KMS-11 (cell line): ENCODE measurements at regions not wholly inside any gene's neighbourhood (a gene's known extent, or its start where the extent isn't known, plus 50 kb on each side); places are given as distances from the start of the nearest gene placed in this dataset.

Experiments
- H2AFZ ChIP-seq: fragments of 200-600 bp; sonication (generic); 2 replicates; pipeline ENCODE4 v1.6.1; 2016; ENCODE audit warnings: antibody characterized with exemption, mixed run types, low read depth
- H3K27ac ChIP-seq: fragments of 200-600 bp; sonication (generic); 2 replicates; pipeline ENCODE4 v1.6.1; 2016; ENCODE audit warnings: mild to moderate bottlenecking, mixed run types
- H3K27me3 ChIP-seq: fragments of 200-600 bp; sonication (generic); 2 replicates; pipeline ENCODE4 v1.6.1; 2017; ENCODE audit warnings: mild to moderate bottlenecking, low read depth, mixed run types, moderate library complexity; ENCODE audit not compliant: insufficient read depth
- H3K36me3 ChIP-seq: fragments of 200-600 bp; sonication (generic); 2 replicates; pipeline ENCODE4 v1.6.1; 2017; ENCODE audit warnings: mild to moderate bottlenecking, mixed run types; ENCODE audit not compliant: insufficient read depth
- H3K4me1 ChIP-seq: fragments of 200-600 bp; sonication (generic); 2 replicates; pipeline ENCODE4 v1.6.1; 2016; ENCODE audit warnings: mild to moderate bottlenecking, low read depth, mixed run types; ENCODE audit not compliant: poor library complexity, severe bottlenecking
- H3K4me2 ChIP-seq: fragments of 200-600 bp; sonication (generic); 2 replicates; pipeline ENCODE4 v1.7.0; 2016; ENCODE audit warnings: mild to moderate bottlenecking, mixed run types
- H3K4me3 ChIP-seq: fragments of 200-600 bp; sonication (generic); IDR thresholded peaks from 2 replicates; pipeline ENCODE4 v1.6.1; 2017; ENCODE audit warnings: low read depth, low read length, mixed read lengths; ENCODE audit not compliant: insufficient read depth
- H3K79me2 ChIP-seq: fragments of 200-600 bp; sonication (generic); 2 replicates; pipeline ENCODE4 v1.6.1; 2016; ENCODE audit warnings: low read depth, mixed run types; ENCODE audit not compliant: insufficient read depth
- H3K9ac ChIP-seq: fragments of 200-600 bp; sonication (generic); 2 replicates; pipeline ENCODE4 v1.6.1; 2016; ENCODE audit warnings: mild to moderate bottlenecking, mixed run types
- H4K20me1 ChIP-seq: fragments of 200-600 bp; sonication (generic); 2 replicates; pipeline ENCODE4 v1.6.1; 2016; ENCODE audit warnings: mild to moderate bottlenecking, mixed run types; ENCODE audit not compliant: insufficient read depth
- TF ChIP-seq, protein P1 (sequence below): fragments of 200-600 bp; sonication (generic); conservative IDR thresholded peaks from 2 replicates; pipeline ENCODE4 v1.6.1; 2017; ENCODE audit warnings: low read depth, mild to moderate bottlenecking, antibody characterized with exemption, low read length, moderate library complexity, mixed read lengths

- no peaks in the 10 kb centered on the region for H3K79me2 ChIP-seq
- no peaks in the 10 kb centered on the region for H3K4me1 ChIP-seq
- no peaks in the 10 kb centered on the region for H4K20me1 ChIP-seq
- H3K4me2 ChIP-seq = no peak overlapping the region
- H3K9ac ChIP-seq = no peak overlapping the region
- TF ChIP-seq, protein P1, sequence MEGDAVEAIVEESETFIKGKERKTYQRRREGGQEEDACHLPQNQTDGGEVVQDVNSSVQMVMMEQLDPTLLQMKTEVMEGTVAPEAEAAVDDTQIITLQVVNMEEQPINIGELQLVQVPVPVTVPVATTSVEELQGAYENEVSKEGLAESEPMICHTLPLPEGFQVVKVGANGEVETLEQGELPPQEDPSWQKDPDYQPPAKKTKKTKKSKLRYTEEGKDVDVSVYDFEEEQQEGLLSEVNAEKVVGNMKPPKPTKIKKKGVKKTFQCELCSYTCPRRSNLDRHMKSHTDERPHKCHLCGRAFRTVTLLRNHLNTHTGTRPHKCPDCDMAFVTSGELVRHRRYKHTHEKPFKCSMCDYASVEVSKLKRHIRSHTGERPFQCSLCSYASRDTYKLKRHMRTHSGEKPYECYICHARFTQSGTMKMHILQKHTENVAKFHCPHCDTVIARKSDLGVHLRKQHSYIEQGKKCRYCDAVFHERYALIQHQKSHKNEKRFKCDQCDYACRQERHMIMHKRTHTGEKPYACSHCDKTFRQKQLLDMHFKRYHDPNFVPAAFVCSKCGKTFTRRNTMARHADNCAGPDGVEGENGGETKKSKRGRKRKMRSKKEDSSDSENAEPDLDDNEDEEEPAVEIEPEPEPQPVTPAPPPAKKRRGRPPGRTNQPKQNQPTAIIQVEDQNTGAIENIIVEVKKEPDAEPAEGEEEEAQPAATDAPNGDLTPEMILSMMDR = no peak
- H2AFZ ChIP-seq = no peak overlapping the region
- no peaks in the 10 kb centered on the region for H3K27me3 ChIP-seq
- H3K4me3 ChIP-seq = no peak overlapping the region
- H3K27ac ChIP-seq = no peak overlapping the region
- H3K36me3 ChIP-seq = no peaks in the 10 kb centered on the region
Observed at GRCh38 chr6:15790116-15790515, 127.3 kb upstream of the DTNBP1 start.

- Histone ChIP-seq H3K27me3 (no peaks in the 10 kb centered on the region), H3K4me3 (no peak overlapping the region), H3K4me2 (no peak overlapping the region), H3K27ac (no peak overlapping the region), H3K9ac (no peak overlapping the region), H2AFZ (no peak overlapping the region), H3K36me3 (no peaks in the 10 kb centered on the region), H4K20me1 (no peaks in the 10 kb centered on the region), H3K79me2 (no peaks in the 10 kb centered on the region), H3K4me1 (no peaks in the 10 kb centered on the region)
- TF ChIP-seq, protein P1 = no peak
Observed at GRCh38 chr6:15786846-15787245, 124.0 kb upstream of the DTNBP1 start.

DNA sequence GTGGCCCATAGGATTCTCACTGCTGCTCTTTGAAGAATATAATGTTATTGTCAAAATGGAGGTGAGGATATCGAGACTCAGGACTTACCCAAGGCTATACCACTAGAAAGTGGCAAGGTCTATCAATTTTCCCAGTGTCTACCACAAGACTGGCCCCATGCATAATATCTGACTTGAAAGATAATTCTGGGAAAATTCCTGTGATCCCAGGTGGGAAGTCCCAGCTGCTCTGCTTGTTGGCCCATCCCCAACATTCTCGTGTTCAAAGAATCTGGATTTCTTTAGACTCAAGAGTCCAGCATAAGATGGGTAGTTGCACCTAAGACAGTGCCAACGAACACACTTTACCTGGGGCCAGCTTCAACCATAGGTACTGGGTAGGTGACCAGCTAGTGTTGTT is 120.7 kb upstream of the DTNBP1 start:
- H3K79me2 ChIP-seq = no peaks in the 10 kb centered on the region
- H3K9ac ChIP-seq = no peak overlapping the region
- no peaks in the 10 kb centered on the region for H3K36me3 ChIP-seq
- TF ChIP-seq, protein P1 = no peak
- no peaks in the 10 kb centered on the region for H3K27me3 ChIP-seq
- no peaks in the 10 kb centered on the region for H3K4me1 ChIP-seq
- H3K4me2 ChIP-seq = no peak overlapping the region
- no peaks in the 10 kb centered on the region for H4K20me1 ChIP-seq
- no peak overlapping the region for H3K4me3 ChIP-seq
- no peak overlapping the region for H2AFZ ChIP-seq
- no peak overlapping the region for H3K27ac ChIP-seq

DNA sequence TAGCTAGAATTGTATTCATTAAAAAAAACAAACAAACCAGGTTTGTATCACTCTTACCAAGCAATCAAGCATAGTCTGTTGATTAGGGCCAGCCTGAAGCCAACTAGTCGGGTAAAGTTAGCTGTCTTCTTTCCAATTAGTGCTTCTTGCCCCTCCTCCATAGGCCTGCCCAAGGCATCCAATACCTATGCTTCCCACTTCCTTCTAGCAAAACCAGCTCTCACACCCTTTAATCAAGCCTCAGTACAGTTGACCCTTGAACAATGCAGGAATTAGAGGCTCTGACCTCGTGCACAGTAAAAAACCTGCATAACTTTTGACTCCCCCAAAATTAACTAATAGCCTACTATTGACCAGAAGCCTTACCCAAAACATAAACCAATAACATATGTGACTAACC is 119.1 kb upstream of the DTNBP1 start:
- H3K4me1 ChIP-seq = no peaks in the 10 kb centered on the region
- no peak overlapping the region for H3K4me2 ChIP-seq
- no peaks in the 10 kb centered on the region for H3K79me2 ChIP-seq
- H3K9ac ChIP-seq = no peak overlapping the region
- TF ChIP-seq, protein P1 = no peak
- no peak overlapping the region for H3K4me3 ChIP-seq
- no peaks in the 10 kb centered on the region for H3K36me3 ChIP-seq
- H2AFZ ChIP-seq = no peak overlapping the region
- H4K20me1 ChIP-seq = no peaks in the 10 kb centered on the region
- no peaks in the 10 kb centered on the region for H3K27me3 ChIP-seq
- H3K27ac ChIP-seq = no peak overlapping the region

GRCh38 chr6:15781333-15781732 is 118.5 kb upstream of the DTNBP1 start:
- no peak overlapping the region for H2AFZ ChIP-seq

More at GRCh38 chr6:15781333-15781732, 118.5 kb upstream of the DTNBP1 start:
- TF ChIP-seq, protein P1 = no peak
- no peak overlapping the region for H3K27ac ChIP-seq
- no peak overlapping the region for H3K4me3 ChIP-seq
- no peak overlapping the region for H3K9ac ChIP-seq
- H3K4me2 ChIP-seq = no peak overlapping the region
- no peaks in the 10 kb centered on the region for H3K79me2 ChIP-seq
- no peaks in the 10 kb centered on the region for H3K36me3 ChIP-seq
- no peaks in the 10 kb centered on the region for H4K20me1 ChIP-seq
- H3K27me3 ChIP-seq = no peaks in the 10 kb centered on the region
- no peaks in the 10 kb centered on the region for H3K4me1 ChIP-seq
